ENCODE measurements at regions not wholly inside any gene's neighbourhood (a gene's known extent, or its start where the extent isn't known, plus 50 kb on each side); places are given as distances from the start of the nearest gene placed in this dataset.

GRCh38 chr1:157310401-157310800 is 172.2 kb upstream of the ETV3 start:
- Mint-ChIP-seq H3K27ac (no peak overlapping the region), H3K4me3 (no peak overlapping the region), H3K9me3 (no peaks in the 10 kb centered on the region), H3K36me3 (ENCODE audit: low read depth) (no peaks in the 10 kb centered on the region), H3K4me1 (ENCODE audit: low read depth) (no peaks in the 10 kb centered on the region; the same call in 1 of the 2 replicates), H3K27me3 (ENCODE audit: insufficient read depth) (no peaks in the 10 kb centered on the region; the same call in 1 of the 2 replicates)
- no peak for DNase-seq
- no peak for TF ChIP-seq CTCF (IDR thresholded peaks at IDR 0.05)

- Mint-ChIP-seq H3K4me1 (ENCODE audit: low read depth) (no peaks in the 10 kb centered on the region; the same call in 1 of the 2 replicates), H3K27me3 (ENCODE audit: insufficient read depth) (no peaks in the 10 kb centered on the region; the same call in none of the 2 replicates), H3K4me3 (no peak overlapping the region), H3K36me3 (ENCODE audit: low read depth) (no peaks in the 10 kb centered on the region), H3K9me3 (no peaks in the 10 kb centered on the region), H3K27ac (no peak overlapping the region)
- no peak for DNase-seq
- no peak for TF ChIP-seq CTCF (IDR thresholded peaks at IDR 0.05)
Observed at GRCh38 chr1:157307491-157307890, 169.3 kb upstream of the ETV3 start.

GRCh38 chr1:157306896-157307295 is 168.7 kb upstream of the ETV3 start:
- Mint-ChIP-seq H3K9me3 (no peaks in the 10 kb centered on the region), H3K36me3 (ENCODE audit: low read depth) (no peaks in the 10 kb centered on the region), H3K27me3 (ENCODE audit: insufficient read depth) (no peaks in the 10 kb centered on the region; the same call in none of the 2 replicates), H3K4me3 (no peak overlapping the region), H3K27ac (no peak overlapping the region), H3K4me1 (ENCODE audit: low read depth) (no peaks in the 10 kb centered on the region; the same call in 1 of the 2 replicates)
- no peak for TF ChIP-seq CTCF (IDR thresholded peaks at IDR 0.05)
- no peak for DNase-seq

GRCh38 chr1:157304271-157304670 is 166.1 kb upstream of the ETV3 start:
- Mint-ChIP-seq H3K9me3 (no peaks in the 10 kb centered on the region), H3K27ac (no peak overlapping the region), H3K4me3 (no peak overlapping the region), H3K36me3 (ENCODE audit: low read depth) (no peaks in the 10 kb centered on the region), H3K4me1 (ENCODE audit: low read depth) (no peaks in the 10 kb centered on the region), H3K27me3 (ENCODE audit: insufficient read depth) (peaks cover 5% of the 10 kb centered on the region; the same call in 1 of the 2 replicates)
- no peak for DNase-seq
- TF ChIP-seq CTCF (IDR thresholded peaks at IDR 0.05), result no peak

- H3K27ac Mint-ChIP-seq, result no peak overlapping the region
- TF ChIP-seq CTCF (IDR thresholded peaks at IDR 0.05), result no peak
- no peaks in the 10 kb centered on the region for H3K4me1 Mint-ChIP-seq (ENCODE audit: low read depth)
- DNase-seq, result no peak
- peaks cover 5% of the 10 kb centered on the region for H3K27me3 Mint-ChIP-seq (ENCODE audit: insufficient read depth)
- H3K4me3 Mint-ChIP-seq, result no peak overlapping the region
- H3K9me3 Mint-ChIP-seq, result no peaks in the 10 kb centered on the region
- no peaks in the 10 kb centered on the region for H3K36me3 Mint-ChIP-seq (ENCODE audit: low read depth)
Observed at GRCh38 chr1:157302724-157303123, 164.5 kb upstream of the ETV3 start.

GRCh38 chr1:157302199-157302497 is 164.0 kb upstream of the ETV3 start:
- Mint-ChIP-seq H3K27me3 (ENCODE audit: insufficient read depth) (peaks cover 5% of the 10 kb centered on the region), H3K4me1 (ENCODE audit: low read depth) (no peaks in the 10 kb centered on the region), H3K4me3 (no peak overlapping the region), H3K36me3 (ENCODE audit: low read depth) (no peaks in the 10 kb centered on the region), H3K9me3 (no peaks in the 10 kb centered on the region), H3K27ac (no peak overlapping the region)
- TF ChIP-seq CTCF (IDR thresholded peaks at IDR 0.05), result no peak
- no peak for DNase-seq

Measured in HFFc6 (cell line).